ENCODE measurements at regions not wholly inside any gene's neighbourhood (a gene's known extent, or its start where the extent isn't known, plus 50 kb on each side); places are given as distances from the start of the nearest gene placed in this dataset.

- TF ChIP-seq POLR2AphosphoS5 (IDR thresholded peaks at IDR 0.05; ENCODE audit: borderline replicate concordance, low read depth, low read length) (no peak), EZH2 (IDR thresholded peaks at IDR 0.05) (no peak), FOXP2 (optimal IDR thresholded peaks at IDR 0.05; ENCODE audit: control extremely low read depth, extremely low read length, insufficient read depth) (no peak)
Observed at GRCh38 chr15:79724804-79725203, 172.0 kb downstream of the MTHFS start.

Data from SK-N-MC (cell line).